NT2/D1 (cell line): ENCODE measurements at regions not wholly inside any gene's neighbourhood (a gene's known extent, or its start where the extent isn't known, plus 50 kb on each side); places are given as distances from the start of the nearest gene placed in this dataset.

Source experiments
- SUZ12 ChIP-seq: IDR thresholded peaks from 2 replicates; pipeline ENCODE4 v1.6.1; 2011; ENCODE audit not compliant: insufficient read length, insufficient read depth; ENCODE audit errors: extremely low read depth
- YY1 ChIP-seq: IDR thresholded peaks from 2 replicates; pipeline ENCODE4 v1.6.1; 2011; ENCODE audit not compliant: insufficient read length, insufficient read depth
- ZNF274 ChIP-seq: IDR thresholded peaks from 2 replicates; pipeline ENCODE4 v1.6.1; 2011; ENCODE audit warnings: mild to moderate bottlenecking, low read depth, low read length

DNA sequence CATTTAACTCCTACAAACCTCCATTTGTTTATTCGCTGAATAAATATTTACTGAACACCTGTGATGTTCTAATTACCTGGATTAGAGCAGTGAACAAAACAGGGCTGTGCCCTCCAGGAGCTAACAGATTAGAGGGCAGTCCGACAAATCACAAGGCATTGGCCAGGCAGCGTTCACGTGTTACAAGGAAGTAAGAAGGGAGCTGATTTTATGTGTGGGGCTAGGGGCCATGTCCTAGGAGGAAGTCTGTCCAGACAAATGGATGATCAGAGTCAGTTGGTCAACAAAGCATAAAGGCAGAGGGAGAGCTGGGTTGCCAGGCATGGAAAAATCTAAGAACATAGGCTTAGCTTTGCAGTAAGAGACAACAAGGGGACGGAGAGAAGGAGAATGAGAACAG lies 57.3 kb upstream of the BACE2 start:
- no peak for TF ChIP-seq SUZ12
- no peak for TF ChIP-seq YY1
- no peak for TF ChIP-seq ZNF274
